ENCODE measurements at regions not wholly inside any gene's neighbourhood (a gene's known extent, or its start where the extent isn't known, plus 50 kb on each side); places are given as distances from the start of the nearest gene placed in this dataset.

DNA sequence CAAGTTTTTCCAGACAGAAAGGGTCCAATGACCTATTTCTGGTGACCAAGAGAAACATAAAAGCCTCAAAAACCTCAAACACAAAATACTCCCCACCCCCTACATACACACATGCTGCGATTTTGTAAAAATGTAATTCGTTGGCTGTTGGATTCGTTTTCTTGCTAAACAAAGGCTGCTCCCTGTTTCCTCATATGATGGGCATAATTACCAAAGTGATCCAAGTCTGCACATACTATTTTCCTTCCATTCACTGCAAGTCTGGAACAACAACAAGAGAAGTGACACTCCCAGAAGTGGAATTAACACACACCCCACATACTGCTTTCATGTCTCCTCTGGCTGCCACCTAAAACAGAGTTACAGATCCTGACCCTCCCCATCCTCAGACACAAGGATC, 131.9 kb downstream of the RAP2A start:
- no peak overlapping the region for H2BK20ac ChIP-seq (ENCODE audit: low read depth, low read length)
- ChIA-PET CTCF (no interaction called here), POLR2A (ENCODE audit: unreplicated experiment) (no interaction called here)
- H3K18ac ChIP-seq (ENCODE audit: low read depth, low read length), result no peak overlapping the region
- no peaks in the 10 kb centered on the region; the same call in 1 of the 2 replicates for H3K27me3 ChIP-seq (ENCODE audit: control insufficient read depth, insufficient read depth, low read length)
- H4K5ac ChIP-seq (ENCODE audit: low read depth, low read length), result no peak overlapping the region
- in situ Hi-C loops (cut with MboI; ENCODE audit: low sequenced_read_pairs) (loop anchor here (10.0 kb wide), 1 partner anchor 191 kb away; no protein-coding TSS in a partner anchor), intact Hi-C loops (cut with micrococcal nuclease) (no loop called here), dilution Hi-C loops (cut with HindIII; ENCODE audit: low sequenced_read_pairs, unreplicated experiment) (no loop called here)
- no TSS peak for BruUV-seq (replicated peaks)
- TF ChIP-seq MAFK (IDR thresholded peaks at IDR 0.05; ENCODE audit: low read depth, low read length), result no peak
- TF ChIP-seq CHD1 (IDR thresholded peaks at IDR 0.05; ENCODE audit: low read depth, low read length), result no peak
- no peak for TF ChIP-seq RCOR1 (IDR thresholded peaks at IDR 0.05; ENCODE audit: insufficient replicate concordance, low read length)
- TF ChIP-seq CEBPB (IDR thresholded peaks at IDR 0.05; ENCODE audit: low read depth, low read length), result no peak
- TF ChIP-seq BHLHE40 (IDR thresholded peaks at IDR 0.05; ENCODE audit: low read depth, low read length), result no peak
- TF ChIP-seq RFX5 (IDR thresholded peaks at IDR 0.05; ENCODE audit: low read depth, low read length), result no peak
- TF ChIP-seq FOS (IDR thresholded peaks at IDR 0.05; ENCODE audit: low read depth, low read length), result no peak
- no peak for TF ChIP-seq NFE2L2 (IDR thresholded peaks at IDR 0.05; ENCODE audit: low read depth, low read length)
- no peak for TF ChIP-seq MXI1 (IDR thresholded peaks at IDR 0.05; ENCODE audit: borderline replicate concordance, low read depth, low read length)
- TF ChIP-seq, protein P1, sequence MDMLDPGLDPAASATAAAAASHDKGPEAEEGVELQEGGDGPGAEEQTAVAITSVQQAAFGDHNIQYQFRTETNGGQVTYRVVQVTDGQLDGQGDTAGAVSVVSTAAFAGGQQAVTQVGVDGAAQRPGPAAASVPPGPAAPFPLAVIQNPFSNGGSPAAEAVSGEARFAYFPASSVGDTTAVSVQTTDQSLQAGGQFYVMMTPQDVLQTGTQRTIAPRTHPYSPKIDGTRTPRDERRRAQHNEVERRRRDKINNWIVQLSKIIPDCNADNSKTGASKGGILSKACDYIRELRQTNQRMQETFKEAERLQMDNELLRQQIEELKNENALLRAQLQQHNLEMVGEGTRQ (IDR thresholded peaks at IDR 0.05; ENCODE audit: low read depth, low read length), result no peak
- TF ChIP-seq RAD21 (IDR thresholded peaks at IDR 0.05; ENCODE audit: low read length), result no peak
- TF ChIP-seq, protein P2, sequence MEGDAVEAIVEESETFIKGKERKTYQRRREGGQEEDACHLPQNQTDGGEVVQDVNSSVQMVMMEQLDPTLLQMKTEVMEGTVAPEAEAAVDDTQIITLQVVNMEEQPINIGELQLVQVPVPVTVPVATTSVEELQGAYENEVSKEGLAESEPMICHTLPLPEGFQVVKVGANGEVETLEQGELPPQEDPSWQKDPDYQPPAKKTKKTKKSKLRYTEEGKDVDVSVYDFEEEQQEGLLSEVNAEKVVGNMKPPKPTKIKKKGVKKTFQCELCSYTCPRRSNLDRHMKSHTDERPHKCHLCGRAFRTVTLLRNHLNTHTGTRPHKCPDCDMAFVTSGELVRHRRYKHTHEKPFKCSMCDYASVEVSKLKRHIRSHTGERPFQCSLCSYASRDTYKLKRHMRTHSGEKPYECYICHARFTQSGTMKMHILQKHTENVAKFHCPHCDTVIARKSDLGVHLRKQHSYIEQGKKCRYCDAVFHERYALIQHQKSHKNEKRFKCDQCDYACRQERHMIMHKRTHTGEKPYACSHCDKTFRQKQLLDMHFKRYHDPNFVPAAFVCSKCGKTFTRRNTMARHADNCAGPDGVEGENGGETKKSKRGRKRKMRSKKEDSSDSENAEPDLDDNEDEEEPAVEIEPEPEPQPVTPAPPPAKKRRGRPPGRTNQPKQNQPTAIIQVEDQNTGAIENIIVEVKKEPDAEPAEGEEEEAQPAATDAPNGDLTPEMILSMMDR (conservative IDR thresholded peaks at IDR 0.05; ENCODE audit: low read depth, low read length), result no peak
- TF ChIP-seq POLR2A (IDR thresholded peaks at IDR 0.05; ENCODE audit: low read depth, low read length), result no peak
- TF ChIP-seq, protein P3, sequence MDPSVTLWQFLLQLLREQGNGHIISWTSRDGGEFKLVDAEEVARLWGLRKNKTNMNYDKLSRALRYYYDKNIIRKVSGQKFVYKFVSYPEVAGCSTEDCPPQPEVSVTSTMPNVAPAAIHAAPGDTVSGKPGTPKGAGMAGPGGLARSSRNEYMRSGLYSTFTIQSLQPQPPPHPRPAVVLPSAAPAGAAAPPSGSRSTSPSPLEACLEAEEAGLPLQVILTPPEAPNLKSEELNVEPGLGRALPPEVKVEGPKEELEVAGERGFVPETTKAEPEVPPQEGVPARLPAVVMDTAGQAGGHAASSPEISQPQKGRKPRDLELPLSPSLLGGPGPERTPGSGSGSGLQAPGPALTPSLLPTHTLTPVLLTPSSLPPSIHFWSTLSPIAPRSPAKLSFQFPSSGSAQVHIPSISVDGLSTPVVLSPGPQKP (IDR thresholded peaks at IDR 0.05; ENCODE audit: borderline replicate concordance, low read depth, low read length), result no peak
- no peak for TF ChIP-seq SMC3 (IDR thresholded peaks at IDR 0.05; ENCODE audit: low read depth, low read length)
- TF ChIP-seq MAZ (IDR thresholded peaks at IDR 0.05; ENCODE audit: borderline replicate concordance, low read depth, low read length), result no peak
- H3K9me1 ChIP-seq (ENCODE audit: insufficient read depth, low read length), result no peaks in the 10 kb centered on the region
- H3K4me3 ChIP-seq (ENCODE audit: insufficient read depth, low read depth, low read length), result no peak overlapping the region
- H4K91ac ChIP-seq (ENCODE audit: insufficient read depth, low read depth, low read length), result no peak overlapping the region
- H3K36me3 ChIP-seq (ENCODE audit: control insufficient read depth, insufficient read depth, low read length), result no peaks in the 10 kb centered on the region
- H3K4ac ChIP-seq (ENCODE audit: low read depth, low read length), result no peak overlapping the region
- H3K4me1 ChIP-seq (ENCODE audit: control insufficient read depth, insufficient read depth, low read length), result peaks cover 6% of the 10 kb centered on the region; the same call in 1 of the 2 replicates
- no peak overlapping the region for H3K56ac ChIP-seq (ENCODE audit: extremely low read depth, insufficient read depth, low read length)
- no peak overlapping the region for H3K23ac ChIP-seq (ENCODE audit: low read depth, low read length)
- H3K27ac ChIP-seq (ENCODE audit: insufficient read depth, low read length), result no peak overlapping the region
- H4K20me1 ChIP-seq (ENCODE audit: insufficient read depth, low read length), result no peaks in the 10 kb centered on the region
- H3K14ac ChIP-seq (replicated peaks; ENCODE audit: low read depth, low read length), result no peak overlapping the region
- no peak overlapping the region for H2AK9ac ChIP-seq (replicated peaks; ENCODE audit: low read depth, low read length, poor library complexity)
- H3K9ac ChIP-seq (ENCODE audit: low read depth, low read length), result no peak overlapping the region
- no peak overlapping the region for H2AFZ ChIP-seq (replicated peaks; ENCODE audit: low read length, poor library complexity)
- no peak overlapping the region for H3K4me2 ChIP-seq (ENCODE audit: low read depth, low read length)
- ATAC-seq (ENCODE audit: low read depth), result no peak
- no peak overlapping the region for H2AK5ac ChIP-seq (ENCODE audit: low read depth, low read length)
- no peak overlapping the region for H2BK120ac ChIP-seq (ENCODE audit: low read depth, low read length)
- H4K8ac ChIP-seq (ENCODE audit: low read depth in 2 of 2, low read length in 2 of 2), result no peak overlapping the region
- no peak overlapping the region for H2BK15ac ChIP-seq (ENCODE audit: low read depth, low read length)
- WGBS, 2 experiments (ENCODE audit: extremely low coverage in 2 of 2, insufficient read length in 1 of 2), result 74% methylated on average over 3 of the region's 3 CpGs; no CpG with 5 or more reads in 1 of the 2 experiments
- no peaks in the 10 kb centered on the region for H3K79me1 ChIP-seq (ENCODE audit: low read depth in 1 of 2, low read length in 2 of 2)
- no peak for DNase-seq
- H2BK5ac ChIP-seq (ENCODE audit: low read depth, low read length, poor library complexity, severe bottlenecking), result no peak overlapping the region
- no peaks in the 10 kb centered on the region for H3K9me3 ChIP-seq (ENCODE audit: control insufficient read depth, insufficient read depth, low read length)
